K562 (cell line): ENCODE measurements at regions not wholly inside any gene's neighbourhood (a gene's known extent, or its start where the extent isn't known, plus 50 kb on each side); places are given as distances from the start of the nearest gene placed in this dataset.
A peak's percentile ranks its signal among the peaks of the same experiment; 100 is the strongest.

ENCODE experiments used
- CBFA2T2 ChIP-seq: fragments of 450-650 bp; conservative IDR thresholded peaks from 2 replicates; pipeline ENCODE4 v1.6.1; 2017; ENCODE audit warnings: mild to moderate bottlenecking
- CCNT2 ChIP-seq: IDR thresholded peaks from 2 replicates; pipeline ENCODE4 v1.6.1; 2011; ENCODE audit warnings: borderline replicate concordance, low read depth, mild to moderate bottlenecking, moderate library complexity, mixed read lengths, low read length; ENCODE audit not compliant: insufficient read length; ENCODE audit errors: extremely low read depth
- DPF2 ChIP-seq: fragments of 450-650 bp; IDR thresholded peaks from 2 replicates; pipeline ENCODE4 v1.6.1; 2016
- HNRNPL ChIP-seq: fragments of 200-400 bp; formaldehyde crosslinking; IDR thresholded peaks from 2 replicates; pipeline ENCODE4 v1.6.1; 2017; ENCODE audit warnings: low read depth, mild to moderate bottlenecking, low read length
- MECOM ChIP-seq: fragments of 250-450 bp; sonication (Bioruptor Pico); IDR thresholded peaks from 2 replicates; pipeline ENCODE4 v1.8.0; 2022; ENCODE audit warnings: inconsistent platforms
- MED1 ChIP-seq: sonication (generic); formaldehyde crosslinking; IDR thresholded peaks from 2 replicates; pipeline ENCODE4 v1.8.1; 2023; ENCODE audit warnings: missing genetic modification reagents, borderline replicate concordance
- NFIC ChIP-seq: fragments of 450-650 bp; IDR thresholded peaks from 2 replicates; pipeline ENCODE4 v1.6.1; 2017; ENCODE audit warnings: mild to moderate bottlenecking, inconsistent platforms
- PHB2 ChIP-seq: fragments of 450-650 bp; IDR thresholded peaks from 2 replicates; pipeline ENCODE4 v1.6.1; 2017; ENCODE audit warnings: low read depth
- SMARCA4 ChIP-seq: fragments of 450-650 bp; IDR thresholded peaks from 2 replicates; pipeline ENCODE4 v1.6.1; 2016
- TCF3 ChIP-seq: sonication (generic); formaldehyde crosslinking; IDR thresholded peaks from 2 replicates; pipeline ENCODE4 v1.4.0; 2020; ENCODE audit warnings: mild to moderate bottlenecking, missing genetic modification reagents
- TRIM28 ChIP-seq: fragments of 450-650 bp; IDR thresholded peaks from 2 replicates; pipeline ENCODE4 v1.6.1; 2017
- ZFPM2 ChIP-seq: fragments of 250-450 bp; sonication (Bioruptor Pico); IDR thresholded peaks from 2 replicates; pipeline ENCODE4 v1.5.1; 2022; ENCODE audit warnings: mild to moderate bottlenecking
- ZNF140 ChIP-seq: fragments of 250-450 bp; sonication (Bioruptor Pico); IDR thresholded peaks from 2 replicates; pipeline ENCODE4 v1.8.0; 2021; ENCODE audit warnings: moderate library complexity, mild to moderate bottlenecking, inconsistent platforms
- ZNF41 ChIP-seq: fragments of 250-450 bp; sonication (Bioruptor Pico); conservative IDR thresholded peaks from 2 replicates; pipeline ENCODE4 v1.4.0; 2020; ENCODE audit warnings: mild to moderate bottlenecking
- TF ChIP-seq, protein P1 (sequence below), 2 experiments: fragments of 150-350 bp in 1 of 2; IDR thresholded peaks; 2 replicates each; pipeline ENCODE4 v1.6.1; 2012 to 2016; ENCODE audit warnings: low read depth in 2 of 2, low read length in 2 of 2, mild to moderate bottlenecking in 1 of 2, moderate library complexity in 1 of 2
- TF ChIP-seq, protein P2 (sequence below): fragments of 450-650 bp; formaldehyde crosslinking; IDR thresholded peaks from 2 replicates; pipeline ENCODE4 v1.4.0; 2022; ENCODE audit warnings: mild to moderate bottlenecking, moderate library complexity
- TF ChIP-seq, protein P3 (sequence below): fragments of 200-400 bp; formaldehyde crosslinking; IDR thresholded peaks from 2 replicates; pipeline ENCODE4 v1.6.1; 2017; ENCODE audit warnings: mild to moderate bottlenecking, low read depth, low read length, moderate library complexity
- TF ChIP-seq, protein P4 (sequence below): fragments of 450-650 bp; formaldehyde crosslinking; IDR thresholded peaks from 2 replicates; pipeline ENCODE4 v1.4.0; 2020; ENCODE audit warnings: mild to moderate bottlenecking, moderate library complexity
- TF ChIP-seq, protein P5 (sequence below), 2 experiments: fragments of 450-650 bp in 1 of 2; sonication (generic) in 1 of 2; formaldehyde crosslinking in 1 of 2; IDR thresholded peaks in 1 of 2; conservative IDR thresholded peaks in 1 of 2; 2 replicates each; pipeline versions ENCODE4 v1.6.1 to v1.8.1; 2016 to 2023; ENCODE audit warnings: mild to moderate bottlenecking in 2 of 2, moderate library complexity in 2 of 2, inconsistent platforms in 1 of 2, missing genetic modification reagents in 1 of 2

DNA sequence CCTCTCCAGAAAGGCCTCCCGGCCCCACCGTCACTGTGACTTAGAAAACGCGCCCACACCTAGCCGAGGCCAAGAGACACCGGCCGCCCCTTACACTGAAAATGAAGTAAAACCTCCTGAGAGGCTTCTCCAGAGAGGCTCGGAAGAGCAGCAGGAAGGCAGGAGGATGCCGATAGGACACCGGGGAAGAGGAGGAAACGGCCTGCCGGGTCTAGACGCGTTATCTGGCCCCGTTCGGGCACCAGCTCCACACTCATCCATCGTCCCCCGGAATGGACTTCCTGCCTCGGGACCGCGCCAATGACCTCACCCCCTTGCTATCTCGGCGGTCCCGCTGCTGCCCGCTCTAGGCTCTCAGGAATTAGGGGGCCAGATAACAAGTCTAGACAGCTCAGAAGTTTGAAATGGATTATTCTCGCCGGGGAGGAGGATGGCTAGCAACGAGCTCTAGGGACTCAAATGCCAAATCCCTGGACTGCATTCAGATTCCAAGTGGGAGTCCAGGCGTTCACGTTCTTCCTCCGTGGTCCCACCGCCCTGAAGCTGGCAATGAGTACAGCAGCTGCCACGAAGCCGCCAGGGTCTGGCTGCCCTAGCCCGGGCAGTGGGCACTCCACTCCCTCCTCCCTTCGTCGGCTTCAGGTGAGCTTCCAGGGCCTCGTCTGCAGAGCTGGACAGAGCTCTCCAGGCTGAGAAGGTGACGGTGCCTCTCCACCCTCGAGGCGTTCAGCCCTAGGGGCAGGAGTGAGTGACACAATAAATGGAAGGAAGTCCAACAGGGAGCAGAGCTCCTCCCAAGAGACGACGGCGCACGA, 350.9 kb downstream of the FOXL1 start (continued):
- TF ChIP-seq HNRNPL (no peak), SMARCA4 (peak; percentile 74), DPF2 (peak; percentile 79), MECOM (CRISPR knock-in tag) (no peak), TCF3 (peak; percentile 91), CCNT2 (peak; percentile 53), NFIC (peak; percentile 70), PHB2 (peak; percentile 52; the same call in 1 of the 2 replicates), CBFA2T2 (peak; percentile 88), ZNF140 (CRISPR knock-in tag) (no peak), ZFPM2 (CRISPR knock-in tag) (no peak), MED1 (CRISPR knock-in tag) (no peak), ZNF41 (CRISPR knock-in tag) (no peak), TRIM28 (no peak)
- TF ChIP-seq, protein P1, sequence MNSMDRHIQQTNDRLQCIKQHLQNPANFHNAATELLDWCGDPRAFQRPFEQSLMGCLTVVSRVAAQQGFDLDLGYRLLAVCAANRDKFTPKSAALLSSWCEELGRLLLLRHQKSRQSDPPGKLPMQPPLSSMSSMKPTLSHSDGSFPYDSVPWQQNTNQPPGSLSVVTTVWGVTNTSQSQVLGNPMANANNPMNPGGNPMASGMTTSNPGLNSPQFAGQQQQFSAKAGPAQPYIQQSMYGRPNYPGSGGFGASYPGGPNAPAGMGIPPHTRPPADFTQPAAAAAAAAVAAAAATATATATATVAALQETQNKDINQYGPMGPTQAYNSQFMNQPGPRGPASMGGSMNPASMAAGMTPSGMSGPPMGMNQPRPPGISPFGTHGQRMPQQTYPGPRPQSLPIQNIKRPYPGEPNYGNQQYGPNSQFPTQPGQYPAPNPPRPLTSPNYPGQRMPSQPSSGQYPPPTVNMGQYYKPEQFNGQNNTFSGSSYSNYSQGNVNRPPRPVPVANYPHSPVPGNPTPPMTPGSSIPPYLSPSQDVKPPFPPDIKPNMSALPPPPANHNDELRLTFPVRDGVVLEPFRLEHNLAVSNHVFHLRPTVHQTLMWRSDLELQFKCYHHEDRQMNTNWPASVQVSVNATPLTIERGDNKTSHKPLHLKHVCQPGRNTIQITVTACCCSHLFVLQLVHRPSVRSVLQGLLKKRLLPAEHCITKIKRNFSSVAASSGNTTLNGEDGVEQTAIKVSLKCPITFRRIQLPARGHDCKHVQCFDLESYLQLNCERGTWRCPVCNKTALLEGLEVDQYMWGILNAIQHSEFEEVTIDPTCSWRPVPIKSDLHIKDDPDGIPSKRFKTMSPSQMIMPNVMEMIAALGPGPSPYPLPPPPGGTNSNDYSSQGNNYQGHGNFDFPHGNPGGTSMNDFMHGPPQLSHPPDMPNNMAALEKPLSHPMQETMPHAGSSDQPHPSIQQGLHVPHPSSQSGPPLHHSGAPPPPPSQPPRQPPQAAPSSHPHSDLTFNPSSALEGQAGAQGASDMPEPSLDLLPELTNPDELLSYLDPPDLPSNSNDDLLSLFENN (IDR thresholded peaks at IDR 0.05; ENCODE audit: low read depth in 2 of 2, low read length in 2 of 2) = peak in 1 of 2 experiments; percentile 67; a peak in 1 of 4 replicates
- TF ChIP-seq, protein P2, sequence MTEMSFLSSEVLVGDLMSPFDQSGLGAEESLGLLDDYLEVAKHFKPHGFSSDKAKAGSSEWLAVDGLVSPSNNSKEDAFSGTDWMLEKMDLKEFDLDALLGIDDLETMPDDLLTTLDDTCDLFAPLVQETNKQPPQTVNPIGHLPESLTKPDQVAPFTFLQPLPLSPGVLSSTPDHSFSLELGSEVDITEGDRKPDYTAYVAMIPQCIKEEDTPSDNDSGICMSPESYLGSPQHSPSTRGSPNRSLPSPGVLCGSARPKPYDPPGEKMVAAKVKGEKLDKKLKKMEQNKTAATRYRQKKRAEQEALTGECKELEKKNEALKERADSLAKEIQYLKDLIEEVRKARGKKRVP = no peak
- TF ChIP-seq, protein P3, sequence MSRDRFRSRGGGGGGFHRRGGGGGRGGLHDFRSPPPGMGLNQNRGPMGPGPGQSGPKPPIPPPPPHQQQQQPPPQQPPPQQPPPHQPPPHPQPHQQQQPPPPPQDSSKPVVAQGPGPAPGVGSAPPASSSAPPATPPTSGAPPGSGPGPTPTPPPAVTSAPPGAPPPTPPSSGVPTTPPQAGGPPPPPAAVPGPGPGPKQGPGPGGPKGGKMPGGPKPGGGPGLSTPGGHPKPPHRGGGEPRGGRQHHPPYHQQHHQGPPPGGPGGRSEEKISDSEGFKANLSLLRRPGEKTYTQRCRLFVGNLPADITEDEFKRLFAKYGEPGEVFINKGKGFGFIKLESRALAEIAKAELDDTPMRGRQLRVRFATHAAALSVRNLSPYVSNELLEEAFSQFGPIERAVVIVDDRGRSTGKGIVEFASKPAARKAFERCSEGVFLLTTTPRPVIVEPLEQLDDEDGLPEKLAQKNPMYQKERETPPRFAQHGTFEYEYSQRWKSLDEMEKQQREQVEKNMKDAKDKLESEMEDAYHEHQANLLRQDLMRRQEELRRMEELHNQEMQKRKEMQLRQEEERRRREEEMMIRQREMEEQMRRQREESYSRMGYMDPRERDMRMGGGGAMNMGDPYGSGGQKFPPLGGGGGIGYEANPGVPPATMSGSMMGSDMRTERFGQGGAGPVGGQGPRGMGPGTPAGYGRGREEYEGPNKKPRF = no peak
- TF ChIP-seq, protein P4, sequence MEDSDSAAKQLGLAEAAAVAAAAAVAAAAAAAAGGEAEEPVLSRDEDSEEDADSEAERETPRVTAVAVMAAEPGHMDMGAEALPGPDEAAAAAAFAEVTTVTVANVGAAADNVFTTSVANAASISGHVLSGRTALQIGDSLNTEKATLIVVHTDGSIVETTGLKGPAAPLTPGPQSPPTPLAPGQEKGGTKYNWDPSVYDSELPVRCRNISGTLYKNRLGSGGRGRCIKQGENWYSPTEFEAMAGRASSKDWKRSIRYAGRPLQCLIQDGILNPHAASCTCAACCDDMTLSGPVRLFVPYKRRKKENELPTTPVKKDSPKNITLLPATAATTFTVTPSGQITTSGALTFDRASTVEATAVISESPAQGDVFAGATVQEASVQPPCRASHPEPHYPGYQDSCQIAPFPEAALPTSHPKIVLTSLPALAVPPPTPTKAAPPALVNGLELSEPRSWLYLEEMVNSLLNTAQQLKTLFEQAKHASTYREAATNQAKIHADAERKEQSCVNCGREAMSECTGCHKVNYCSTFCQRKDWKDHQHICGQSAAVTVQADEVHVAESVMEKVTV (CRISPR knock-in tag) = no peak
- TF ChIP-seq, protein P5, sequence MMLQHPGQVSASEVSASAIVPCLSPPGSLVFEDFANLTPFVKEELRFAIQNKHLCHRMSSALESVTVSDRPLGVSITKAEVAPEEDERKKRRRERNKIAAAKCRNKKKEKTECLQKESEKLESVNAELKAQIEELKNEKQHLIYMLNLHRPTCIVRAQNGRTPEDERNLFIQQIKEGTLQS (IDR thresholded peaks at IDR 0.05) = peak; percentile 90
- TF ChIP-seq, protein P5 (CRISPR knock-in tag; conservative IDR thresholded peaks at IDR 0.05) = peak; percentile 75; the same call in 1 of the 2 replicates
